NT2/D1 (cell line): ENCODE measurements at regions not wholly inside any gene's neighbourhood (a gene's known extent, or its start where the extent isn't known, plus 50 kb on each side); places are given as distances from the start of the nearest gene placed in this dataset.
"Not testable (repeated sequence)": the region's sequence is repeated elsewhere in the genome, so short reads cannot be mapped to it uniquely, and the experiment has no call there.

Experiments
- SUZ12 ChIP-seq: IDR thresholded peaks from 2 replicates; pipeline ENCODE4 v1.6.1; 2011; ENCODE audit not compliant: insufficient read length, insufficient read depth; ENCODE audit errors: extremely low read depth
- YY1 ChIP-seq: IDR thresholded peaks from 2 replicates; pipeline ENCODE4 v1.6.1; 2011; ENCODE audit not compliant: insufficient read length, insufficient read depth
- ZNF274 ChIP-seq: IDR thresholded peaks from 2 replicates; pipeline ENCODE4 v1.6.1; 2011; ENCODE audit warnings: mild to moderate bottlenecking, low read depth, low read length

- not testable (repeated sequence) for TF ChIP-seq ZNF274, SUZ12, YY1
These were observed 269.0 kb downstream of the FAM72C start for GRCh38 chr1:143702739-143703138.
